ENCODE measurements at regions not wholly inside any gene's neighbourhood (a gene's known extent, or its start where the extent isn't known, plus 50 kb on each side); places are given as distances from the start of the nearest gene placed in this dataset.
A peak's percentile ranks its signal among the peaks of the same experiment; 100 is the strongest.

- intact Hi-C loops (cut with DNase I), result no loop called here
- no peak for DNase-seq (ENCODE audit: low spot score)
These were observed 91.5 kb upstream of the MYT1L start for GRCh38 chr2:2422621-2423020.

- intact Hi-C loops (cut with DNase I), result no loop called here
- DNase-seq (ENCODE audit: low spot score), result no peak
These were observed 82.5 kb upstream of the MYT1L start for GRCh38 chr2:2413525-2413924.

GRCh38 chr2:2410987-2411386, 79.9 kb upstream of the MYT1L start:
- intact Hi-C loops (cut with DNase I), result no loop called here
- DNase-seq (ENCODE audit: low spot score), result no peak

GRCh38 chr2:2409481-2409880, 78.4 kb upstream of the MYT1L start:
- intact Hi-C loops (cut with DNase I), result no loop called here
- no peak for DNase-seq (ENCODE audit: low spot score)

GRCh38 chr2:2405780-2406179, 74.7 kb upstream of the MYT1L start:
- intact Hi-C loops (cut with DNase I), result no loop called here
- no peak for DNase-seq (ENCODE audit: low spot score)

GRCh38 chr2:2400286-2401038, 69.4 kb upstream of the MYT1L start:
- DNase-seq (ENCODE audit: low spot score), result no peak
- intact Hi-C loops (cut with DNase I), result no loop called here

- DNase-seq (ENCODE audit: low spot score), result peak; percentile 81
- intact Hi-C loops (cut with DNase I), result no loop called here
These were observed 68.3 kb upstream of the MYT1L start for GRCh38 chr2:2399396-2399795.

GRCh38 chr2:2392332-2392731, 61.3 kb upstream of the MYT1L start:
- DNase-seq (ENCODE audit: low spot score), result no peak
- intact Hi-C loops (cut with DNase I), result no loop called here

- no peak for DNase-seq (ENCODE audit: low spot score)
- intact Hi-C loops (cut with DNase I), result no loop called here
These were observed 58.1 kb upstream of the MYT1L start for GRCh38 chr2:2389215-2389614.
